Skeletal muscle tissue (tissue), 3 donors: ENCODE measurements at regions not wholly inside any gene's neighbourhood (a gene's known extent, or its start where the extent isn't known, plus 50 kb on each side); places are given as distances from the start of the nearest gene placed in this dataset.

ENCODE experiments used
- H3K27ac ChIP-seq: one replicate; pipeline ENCODE4 v1.7.0; 2013; ENCODE audit warnings: mild to moderate bottlenecking, low read depth, low read length, inconsistent platforms
- H3K27me3 ChIP-seq, 3 donors: one replicate each; pipeline ENCODE4 v1.7.0; 2013; ENCODE audit warnings: low read length in 3 of 3; ENCODE audit not compliant: control insufficient read depth in 3 of 3, insufficient read depth in 3 of 3
- H3K36me3 ChIP-seq, 3 donors: one replicate each; pipeline ENCODE4 v1.7.0; 2013; ENCODE audit warnings: low read length in 3 of 3; ENCODE audit not compliant: control insufficient read depth in 3 of 3, insufficient read depth in 3 of 3
- H3K4me1 ChIP-seq, 3 donors: one replicate each; pipeline ENCODE4 v1.7.0; 2013; ENCODE audit warnings: low read length in 3 of 3, mild to moderate bottlenecking in 3 of 3; ENCODE audit not compliant: control insufficient read depth in 3 of 3, insufficient read depth in 3 of 3
- H3K4me3 ChIP-seq, 3 donors: one replicate each; pipeline ENCODE4 v1.7.0; 2013; ENCODE audit warnings: low read length in 3 of 3
- H3K9ac ChIP-seq, 3 donors: one replicate each; pipeline ENCODE4 v1.7.0; 2013; ENCODE audit warnings: low read length in 3 of 3, mild to moderate bottlenecking in 3 of 3, moderate library complexity in 2 of 3, low read depth in 1 of 3
- H3K9me3 ChIP-seq, 3 donors: one replicate each; pipeline ENCODE4 v1.7.0; 2013; ENCODE audit warnings: low read length in 3 of 3; ENCODE audit not compliant: control insufficient read depth in 3 of 3
- donor health status: Osteomylitis.

DNA sequence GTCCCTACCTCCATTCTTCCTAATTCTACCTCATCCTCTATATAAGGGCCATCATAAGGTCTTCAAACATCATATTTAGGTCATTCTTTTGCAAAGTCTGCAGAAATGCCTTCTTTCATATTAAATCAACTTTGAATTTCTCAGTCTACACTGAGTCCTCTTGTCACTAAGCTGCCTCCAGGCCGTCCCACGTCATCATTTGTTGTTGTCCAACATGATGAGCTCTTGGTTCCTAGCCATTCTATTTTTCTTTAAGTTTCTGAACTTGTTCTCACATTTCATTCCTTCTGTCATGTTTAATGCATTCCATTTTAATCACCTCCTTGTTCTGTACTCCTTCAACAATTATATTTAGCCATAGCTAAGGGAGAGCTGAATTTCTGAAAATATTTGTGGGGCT, 59.2 kb upstream of the PGR start:
- Histone ChIP-seq H3K27ac (no peak overlapping the region), H3K27me3 (no peaks in the 10 kb centered on the region), H3K9me3 (no peaks in the 10 kb centered on the region), H3K9ac (no peak overlapping the region), H3K4me1 (no peaks in the 10 kb centered on the region), H3K36me3 (no peaks in the 10 kb centered on the region), H3K4me3 (no peak overlapping the region)

DNA sequence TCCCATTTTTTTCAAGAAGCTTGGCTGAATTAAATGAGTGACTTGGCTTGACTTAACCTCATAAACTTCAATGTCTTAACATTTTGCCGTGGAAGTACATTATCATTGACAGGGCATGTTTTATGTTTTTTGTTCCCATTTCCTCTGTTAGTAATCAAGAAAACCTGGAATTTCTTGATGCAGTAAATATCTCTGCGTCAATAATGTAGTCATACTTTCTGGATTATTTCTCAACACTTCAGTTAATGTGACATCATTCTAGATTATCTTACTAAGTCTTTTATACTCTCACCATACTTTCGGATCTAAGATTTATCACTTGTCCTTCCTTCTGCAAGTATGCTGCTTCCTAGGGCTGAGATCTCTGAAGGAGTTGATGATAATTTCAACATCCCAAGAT, 58.6 kb upstream of the PGR start:
- no peak overlapping the region for H3K27ac ChIP-seq
- no peaks in the 10 kb centered on the region for H3K9me3 ChIP-seq
- no peak overlapping the region for H3K9ac ChIP-seq
- H3K4me1 ChIP-seq = no peaks in the 10 kb centered on the region
- H3K4me3 ChIP-seq = no peak overlapping the region
- no peaks in the 10 kb centered on the region for H3K36me3 ChIP-seq
- no peaks in the 10 kb centered on the region for H3K27me3 ChIP-seq

DNA sequence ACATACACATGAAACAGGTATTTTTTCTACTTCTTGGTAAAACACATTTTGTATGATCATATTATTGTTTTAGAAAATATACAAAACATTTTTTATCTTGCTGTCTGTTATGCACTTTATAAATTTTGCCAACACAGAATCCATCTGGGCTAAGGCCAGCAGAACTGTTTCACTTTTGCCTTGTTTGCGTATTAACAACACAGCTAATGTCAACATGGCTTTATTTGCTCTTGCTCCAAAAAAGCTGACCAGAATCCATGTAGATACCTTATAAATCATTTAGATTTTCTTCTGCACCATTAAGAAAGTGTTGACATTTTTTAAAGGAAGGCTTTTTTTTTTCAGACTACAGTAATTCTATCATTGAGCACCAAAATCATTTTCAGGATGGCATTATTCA, 58.1 kb upstream of the PGR start:
- no peak overlapping the region for H3K27ac ChIP-seq

DNA sequence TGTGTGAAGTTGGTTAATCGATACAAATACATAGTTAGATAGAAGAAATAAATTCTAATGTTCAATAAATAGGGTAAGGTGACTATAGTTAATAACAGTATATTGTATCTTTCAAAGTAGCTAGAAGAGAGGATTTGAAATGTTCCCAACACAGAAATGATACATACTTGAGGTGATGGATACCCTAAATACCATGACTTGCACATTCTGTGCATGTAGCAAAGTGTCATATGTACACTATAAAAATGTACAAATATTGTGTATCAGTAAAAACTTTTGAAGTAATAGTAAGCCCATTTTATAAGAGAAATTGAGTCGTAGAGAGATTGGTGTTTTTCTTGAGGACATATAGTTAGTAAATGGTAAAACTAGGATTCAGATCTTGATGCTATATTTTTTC, 56.4 kb upstream of the PGR start:
- Histone ChIP-seq H3K36me3 (no peaks in the 10 kb centered on the region), H3K27ac (no peak overlapping the region), H3K4me1 (no peaks in the 10 kb centered on the region), H3K9ac (no peak overlapping the region), H3K27me3 (no peaks in the 10 kb centered on the region), H3K9me3 (no peaks in the 10 kb centered on the region), H3K4me3 (no peak overlapping the region)

More for the DNA sequence above, 58.1 kb upstream of the PGR start:
- Histone ChIP-seq H3K9me3 (no peaks in the 10 kb centered on the region), H3K36me3 (no peaks in the 10 kb centered on the region), H3K9ac (no peak overlapping the region), H3K4me3 (no peak overlapping the region), H3K4me1 (no peaks in the 10 kb centered on the region), H3K27me3 (no peaks in the 10 kb centered on the region)

GRCh38 chr11:101182467-101182866, 52.9 kb upstream of the PGR start:
- Histone ChIP-seq H3K9me3 (no peaks in the 10 kb centered on the region), H3K4me3 (no peak overlapping the region), H3K27me3 (no peaks in the 10 kb centered on the region), H3K36me3 (no peaks in the 10 kb centered on the region), H3K4me1 (no peaks in the 10 kb centered on the region), H3K27ac (no peak overlapping the region), H3K9ac (no peak overlapping the region)

DNA sequence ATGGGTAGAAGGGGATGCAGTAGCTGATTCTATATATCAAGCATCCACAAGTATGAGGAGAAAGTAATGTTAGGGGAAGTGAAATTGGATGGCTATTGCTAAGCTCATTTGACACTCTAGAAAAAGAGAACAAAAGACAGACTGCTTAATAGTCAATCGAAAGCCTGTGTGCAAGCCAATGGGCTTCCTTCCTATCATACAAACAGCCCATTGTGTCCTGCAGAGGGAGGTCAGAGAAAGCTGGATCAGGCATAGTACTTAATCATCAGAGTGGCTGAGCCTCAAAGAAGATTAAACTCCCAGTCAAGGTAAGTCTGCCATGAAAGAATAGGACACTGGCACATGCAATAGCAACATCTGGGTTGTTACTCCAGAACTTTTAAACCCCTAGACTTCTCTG, 50.9 kb upstream of the PGR start:
- Histone ChIP-seq H3K9ac (no peak overlapping the region), H3K9me3 (no peaks in the 10 kb centered on the region), H3K27me3 (no peaks in the 10 kb centered on the region)

More for the DNA sequence above, 50.9 kb upstream of the PGR start:
- H3K27ac ChIP-seq = no peak overlapping the region
- H3K4me3 ChIP-seq = no peak overlapping the region
- H3K36me3 ChIP-seq = no peaks in the 10 kb centered on the region
- H3K4me1 ChIP-seq = no peaks in the 10 kb centered on the region
